Endothelial cell (in vitro differentiated cells): ENCODE measurements at regions not wholly inside any gene's neighbourhood (a gene's known extent, or its start where the extent isn't known, plus 50 kb on each side); places are given as distances from the start of the nearest gene placed in this dataset.

Source experiments
- DNase-seq: peaks from one replicate; pipeline ENCODE4 v3.0.0; 2021; ENCODE audit warnings: low spot score
- H3K27ac Mint-ChIP-seq: one replicate; pipeline ENCODE4 v1.8.0; 2021; ENCODE audit warnings: mixed read lengths, inconsistent platforms; ENCODE audit not compliant: unreplicated experiment
- H3K27me3 Mint-ChIP-seq: one replicate; pipeline ENCODE4 v1.8.0; 2021; ENCODE audit warnings: mild to moderate bottlenecking, moderate library complexity, mixed read lengths, inconsistent platforms; ENCODE audit not compliant: unreplicated experiment
- H3K36me3 Mint-ChIP-seq: one replicate; pipeline ENCODE4 v1.8.0; 2021; ENCODE audit warnings: mild to moderate bottlenecking, low read depth, mixed read lengths, inconsistent platforms; ENCODE audit not compliant: unreplicated experiment
- H3K4me1 Mint-ChIP-seq: one replicate; pipeline ENCODE4 v1.8.0; 2021; ENCODE audit warnings: mild to moderate bottlenecking, mixed read lengths, inconsistent platforms; ENCODE audit not compliant: unreplicated experiment
- H3K4me3 Mint-ChIP-seq: one replicate; pipeline ENCODE4 v1.8.0; 2021; ENCODE audit warnings: mild to moderate bottlenecking, mixed read lengths, inconsistent platforms; ENCODE audit not compliant: unreplicated experiment
- H3K9me3 Mint-ChIP-seq: one replicate; pipeline ENCODE4 v1.8.0; 2021; ENCODE audit warnings: mixed read lengths, inconsistent platforms; ENCODE audit not compliant: unreplicated experiment
- TF ChIP-seq, protein P1 (sequence below): fragments of 200-600 bp; sonication (generic); IDR thresholded peaks from one replicate; pipeline ENCODE4 v1.5.0; 2021; ENCODE audit warnings: antibody characterized with exemption; ENCODE audit not compliant: unreplicated experiment

DNA sequence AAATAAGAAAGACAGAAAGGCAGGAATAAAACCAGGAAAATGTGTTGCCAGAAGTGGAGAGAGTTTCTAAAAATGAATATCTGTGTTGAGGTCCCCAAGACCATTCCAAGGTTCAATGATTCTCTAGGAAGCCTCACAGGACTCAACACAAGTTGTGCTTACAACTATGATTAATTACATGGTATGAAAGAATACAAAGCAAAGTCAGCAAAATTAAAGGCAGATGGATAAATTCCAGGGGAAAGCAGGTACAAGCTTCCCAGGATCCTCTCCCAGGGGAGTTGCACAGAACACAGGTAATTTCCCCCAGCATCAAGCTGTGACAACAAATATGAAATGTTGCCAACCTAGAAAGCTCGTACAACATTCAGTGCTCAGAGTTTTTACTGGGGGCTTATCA, 154.4 kb upstream of the HNMT start:
- no peak overlapping the region for H3K4me3 Mint-ChIP-seq
- H3K27me3 Mint-ChIP-seq: no peaks in the 10 kb centered on the region
- H3K9me3 Mint-ChIP-seq: no peaks in the 10 kb centered on the region

GRCh38 chr2:137812517-137812916, 151.8 kb upstream of the HNMT start:
- TF ChIP-seq, protein P1, sequence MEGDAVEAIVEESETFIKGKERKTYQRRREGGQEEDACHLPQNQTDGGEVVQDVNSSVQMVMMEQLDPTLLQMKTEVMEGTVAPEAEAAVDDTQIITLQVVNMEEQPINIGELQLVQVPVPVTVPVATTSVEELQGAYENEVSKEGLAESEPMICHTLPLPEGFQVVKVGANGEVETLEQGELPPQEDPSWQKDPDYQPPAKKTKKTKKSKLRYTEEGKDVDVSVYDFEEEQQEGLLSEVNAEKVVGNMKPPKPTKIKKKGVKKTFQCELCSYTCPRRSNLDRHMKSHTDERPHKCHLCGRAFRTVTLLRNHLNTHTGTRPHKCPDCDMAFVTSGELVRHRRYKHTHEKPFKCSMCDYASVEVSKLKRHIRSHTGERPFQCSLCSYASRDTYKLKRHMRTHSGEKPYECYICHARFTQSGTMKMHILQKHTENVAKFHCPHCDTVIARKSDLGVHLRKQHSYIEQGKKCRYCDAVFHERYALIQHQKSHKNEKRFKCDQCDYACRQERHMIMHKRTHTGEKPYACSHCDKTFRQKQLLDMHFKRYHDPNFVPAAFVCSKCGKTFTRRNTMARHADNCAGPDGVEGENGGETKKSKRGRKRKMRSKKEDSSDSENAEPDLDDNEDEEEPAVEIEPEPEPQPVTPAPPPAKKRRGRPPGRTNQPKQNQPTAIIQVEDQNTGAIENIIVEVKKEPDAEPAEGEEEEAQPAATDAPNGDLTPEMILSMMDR: no peak
- DNase-seq: no peak
- no peaks in the 10 kb centered on the region for H3K36me3 Mint-ChIP-seq

More for the DNA sequence above, 154.4 kb upstream of the HNMT start:
- DNase-seq: no peak
- Mint-ChIP-seq H3K4me1 (no peaks in the 10 kb centered on the region), H3K36me3 (no peaks in the 10 kb centered on the region), H3K27ac (no peak overlapping the region)
- TF ChIP-seq, protein P1: no peak

GRCh38 chr2:137813176-137813575, 151.1 kb upstream of the HNMT start:
- TF ChIP-seq, protein P1: no peak
- H3K4me3 Mint-ChIP-seq: no peak overlapping the region
- no peaks in the 10 kb centered on the region for H3K36me3 Mint-ChIP-seq
- DNase-seq: no peak
- no peaks in the 10 kb centered on the region for H3K4me1 Mint-ChIP-seq
- H3K27ac Mint-ChIP-seq: no peak overlapping the region
- no peaks in the 10 kb centered on the region for H3K9me3 Mint-ChIP-seq
- H3K27me3 Mint-ChIP-seq: no peaks in the 10 kb centered on the region

More at GRCh38 chr2:137812517-137812916, 151.8 kb upstream of the HNMT start:
- no peak overlapping the region for H3K27ac Mint-ChIP-seq
- H3K4me1 Mint-ChIP-seq: no peaks in the 10 kb centered on the region
- no peaks in the 10 kb centered on the region for H3K9me3 Mint-ChIP-seq
- H3K27me3 Mint-ChIP-seq: no peaks in the 10 kb centered on the region
- H3K4me3 Mint-ChIP-seq: no peak overlapping the region

GRCh38 chr2:137817058-137817457, 147.2 kb upstream of the HNMT start:
- no peak for DNase-seq
- TF ChIP-seq, protein P1: no peak
- Mint-ChIP-seq H3K27ac (no peak overlapping the region), H3K4me3 (no peak overlapping the region), H3K4me1 (no peaks in the 10 kb centered on the region), H3K36me3 (no peaks in the 10 kb centered on the region), H3K27me3 (no peaks in the 10 kb centered on the region), H3K9me3 (no peaks in the 10 kb centered on the region)

DNA sequence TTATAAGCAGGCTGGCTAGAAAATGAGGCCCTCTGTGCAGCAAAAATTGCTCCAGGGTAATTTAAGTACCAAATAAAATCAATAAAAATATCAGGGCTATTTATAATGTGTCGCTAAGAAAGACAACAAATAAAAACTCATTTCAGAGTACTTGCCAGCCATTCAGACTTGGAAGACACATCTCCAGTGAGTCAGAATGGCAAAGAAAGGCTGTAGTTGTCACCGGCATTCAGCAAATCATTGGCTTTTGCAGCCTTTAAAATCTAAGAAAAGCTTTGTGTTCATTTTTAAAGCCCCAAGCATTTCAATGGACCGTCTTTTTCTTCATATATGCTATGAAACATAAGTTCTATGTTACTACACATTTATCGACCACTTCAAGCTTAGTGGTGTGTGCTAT, 141.1 kb upstream of the HNMT start:
- Mint-ChIP-seq H3K36me3 (no peaks in the 10 kb centered on the region), H3K9me3 (no peaks in the 10 kb centered on the region), H3K27me3 (peaks cover 2% of the 10 kb centered on the region), H3K27ac (no peak overlapping the region), H3K4me1 (peaks cover 5% of the 10 kb centered on the region), H3K4me3 (no peak overlapping the region)
- TF ChIP-seq, protein P1: no peak
- DNase-seq: no peak
